ENCODE measurements at regions not wholly inside any gene's neighbourhood (a gene's known extent, or its start where the extent isn't known, plus 50 kb on each side); places are given as distances from the start of the nearest gene placed in this dataset.

- Histone ChIP-seq H3K4me1 (ENCODE audit: control extremely low read depth in 1 of 4, control insufficient read depth in 4 of 4, insufficient read depth in 4 of 4, low read length in 3 of 4) (no peaks in the 10 kb centered on the region), H3K27me3 (replicated peaks in 2 of 5; ENCODE audit: control insufficient read depth in 4 of 5, insufficient read depth in 5 of 5, low read length in 4 of 5) (no peaks in the 10 kb centered on the region), H3K27ac (ENCODE audit: insufficient read depth in 1 of 2, low read depth in 1 of 2, low read length in 2 of 2, poor library complexity in 1 of 2, severe bottlenecking in 2 of 2) (no peak overlapping the region), H3K9me3 (ENCODE audit: control extremely low read depth in 1 of 5, control insufficient read depth in 4 of 5, insufficient read depth in 2 of 5, low read depth in 1 of 5, low read length in 4 of 5) (peaks cover 0 to 4% (median 1%) of the 10 kb centered on the region in 5 experiments), H3K36me3 (ENCODE audit: control insufficient read depth in 4 of 4, insufficient read depth in 4 of 4, low read length in 3 of 4) (peaks cover 0 to 1% (median 0%) of the 10 kb centered on the region in 4 experiments), H3K4me3 (ENCODE audit: control insufficient read depth in 1 of 7, extremely low read depth in 1 of 7, insufficient read depth in 4 of 7, low read depth in 2 of 7, low read length in 6 of 7) (no peak overlapping the region)
- ChIA-PET CTCF (no interaction called here), POLR2A (no interaction called here)
- WGBS (ENCODE audit: insufficient coverage) = no CpG with 5 or more reads among the region's 2 CpGs
- no peak for DNase-seq
These were observed 1784.7 kb downstream of the LRRC4C start for GRCh38 chr11:39674761-39675160.

DNA sequence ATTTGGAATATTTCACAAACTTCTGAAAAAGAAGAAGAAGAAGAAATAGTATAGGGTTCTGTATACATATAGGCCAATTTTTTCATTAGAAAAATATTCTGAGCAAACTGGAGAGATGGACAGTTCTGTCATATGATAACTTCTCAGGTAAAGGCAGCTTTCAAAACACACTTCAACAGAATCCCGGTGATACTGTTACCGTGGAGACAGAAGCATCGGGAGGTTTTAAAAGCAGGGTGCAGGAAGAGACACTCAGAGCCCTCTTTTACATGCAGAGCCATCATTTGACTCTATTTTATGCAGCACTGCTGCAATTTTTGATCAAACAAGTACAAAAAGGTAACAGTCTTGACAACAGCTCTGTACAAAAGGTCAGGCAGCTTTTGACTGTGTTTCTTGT is 1785.4 kb downstream of the LRRC4C start:
- DNase-seq = no peak
- Histone ChIP-seq H3K27me3 (replicated peaks in 2 of 5; ENCODE audit: control insufficient read depth in 4 of 5, insufficient read depth in 5 of 5, low read length in 4 of 5) (no peaks in the 10 kb centered on the region), H3K27ac (ENCODE audit: insufficient read depth in 1 of 2, low read depth in 1 of 2, low read length in 2 of 2, poor library complexity in 1 of 2, severe bottlenecking in 2 of 2) (no peak overlapping the region), H3K4me1 (ENCODE audit: control extremely low read depth in 1 of 4, control insufficient read depth in 4 of 4, insufficient read depth in 4 of 4, low read length in 3 of 4) (no peaks in the 10 kb centered on the region), H3K9me3 (ENCODE audit: control extremely low read depth in 1 of 5, control insufficient read depth in 4 of 5, insufficient read depth in 2 of 5, low read depth in 1 of 5, low read length in 4 of 5) (peaks cover 0 to 3% (median 0%) of the 10 kb centered on the region in 5 experiments), H3K36me3 (ENCODE audit: control insufficient read depth in 4 of 4, insufficient read depth in 4 of 4, low read length in 3 of 4) (no peaks in the 10 kb centered on the region), H3K4me3 (ENCODE audit: control insufficient read depth in 1 of 7, extremely low read depth in 1 of 7, insufficient read depth in 4 of 7, low read depth in 2 of 7, low read length in 6 of 7) (no peak overlapping the region)
- ChIA-PET POLR2A (no interaction called here), CTCF (no interaction called here)
- 100% methylated on average over 3 of the region's 3 CpGs for WGBS (ENCODE audit: insufficient coverage)

- Histone ChIP-seq H3K27me3 (replicated peaks in 2 of 5; ENCODE audit: control insufficient read depth in 4 of 5, insufficient read depth in 5 of 5, low read length in 4 of 5) (no peaks in the 10 kb centered on the region), H3K4me3 (ENCODE audit: control insufficient read depth in 1 of 7, extremely low read depth in 1 of 7, insufficient read depth in 4 of 7, low read depth in 2 of 7, low read length in 6 of 7) (no peak overlapping the region), H3K9me3 (ENCODE audit: control extremely low read depth in 1 of 5, control insufficient read depth in 4 of 5, insufficient read depth in 2 of 5, low read depth in 1 of 5, low read length in 4 of 5) (peaks cover 0 to 7% (median 5%) of the 10 kb centered on the region in 5 experiments), H3K4me1 (ENCODE audit: control extremely low read depth in 1 of 4, control insufficient read depth in 4 of 4, insufficient read depth in 4 of 4, low read length in 3 of 4) (no peaks in the 10 kb centered on the region), H3K36me3 (ENCODE audit: control insufficient read depth in 4 of 4, insufficient read depth in 4 of 4, low read length in 3 of 4) (peaks cover 0 to 2% (median 0%) of the 10 kb centered on the region in 4 experiments), H3K27ac (ENCODE audit: insufficient read depth in 1 of 2, low read depth in 1 of 2, low read length in 2 of 2, poor library complexity in 1 of 2, severe bottlenecking in 2 of 2) (no peak overlapping the region)
- no CpG with 5 or more reads among the region's 4 CpGs for WGBS (ENCODE audit: insufficient coverage)
- CTCF ChIA-PET = no interaction called here
- DNase-seq = no peak
- POLR2A ChIA-PET = no interaction called here
These were observed 1790.8 kb downstream of the LRRC4C start for GRCh38 chr11:39668640-39669039.

- H3K4me1 ChIP-seq (ENCODE audit: control extremely low read depth in 1 of 4, control insufficient read depth in 4 of 4, insufficient read depth in 4 of 4, low read length in 3 of 4) = no peaks in the 10 kb centered on the region
- POLR2A ChIA-PET = interaction anchor here (0.6 kb wide), 1 partner anchor 838 kb away, joined by 4 read pairs; no protein-coding TSS in a partner anchor
These were observed 1795.4 kb downstream of the LRRC4C start for GRCh38 chr11:39664023-39664422.

GRCh38 chr11:39661890-39662289 is 1797.6 kb downstream of the LRRC4C start:
- DNase-seq = no peak
- Histone ChIP-seq H3K9me3 (ENCODE audit: control extremely low read depth in 1 of 5, control insufficient read depth in 4 of 5, insufficient read depth in 2 of 5, low read depth in 1 of 5, low read length in 4 of 5) (peaks cover 0 to 13% (median 5%) of the 10 kb centered on the region in 5 experiments), H3K4me1 (ENCODE audit: control extremely low read depth in 1 of 4, control insufficient read depth in 4 of 4, insufficient read depth in 4 of 4, low read length in 3 of 4) (no peaks in the 10 kb centered on the region), H3K4me3 (ENCODE audit: control insufficient read depth in 1 of 7, extremely low read depth in 1 of 7, insufficient read depth in 4 of 7, low read depth in 2 of 7, low read length in 6 of 7) (no peak overlapping the region), H3K36me3 (ENCODE audit: control insufficient read depth in 4 of 4, insufficient read depth in 4 of 4, low read length in 3 of 4) (peaks cover 0 to 2% (median 0%) of the 10 kb centered on the region in 4 experiments), H3K27ac (ENCODE audit: insufficient read depth in 1 of 2, low read depth in 1 of 2, low read length in 2 of 2, poor library complexity in 1 of 2, severe bottlenecking in 2 of 2) (no peak overlapping the region), H3K27me3 (replicated peaks in 2 of 5; ENCODE audit: control insufficient read depth in 4 of 5, insufficient read depth in 5 of 5, low read length in 4 of 5) (no peaks in the 10 kb centered on the region)
- ChIA-PET POLR2A (no interaction called here), CTCF (no interaction called here)

More at GRCh38 chr11:39664023-39664422, 1795.4 kb downstream of the LRRC4C start:
- Histone ChIP-seq H3K27me3 (replicated peaks in 2 of 5; ENCODE audit: control insufficient read depth in 4 of 5, insufficient read depth in 5 of 5, low read length in 4 of 5) (no peaks in the 10 kb centered on the region), H3K4me3 (ENCODE audit: control insufficient read depth in 1 of 7, extremely low read depth in 1 of 7, insufficient read depth in 4 of 7, low read depth in 2 of 7, low read length in 6 of 7) (no peak overlapping the region), H3K9me3 (ENCODE audit: control extremely low read depth in 1 of 5, control insufficient read depth in 4 of 5, insufficient read depth in 2 of 5, low read depth in 1 of 5, low read length in 4 of 5) (peaks cover 0 to 13% (median 5%) of the 10 kb centered on the region in 5 experiments), H3K36me3 (ENCODE audit: control insufficient read depth in 4 of 4, insufficient read depth in 4 of 4, low read length in 3 of 4) (peaks cover 0 to 2% (median 0%) of the 10 kb centered on the region in 4 experiments), H3K27ac (ENCODE audit: insufficient read depth in 1 of 2, low read depth in 1 of 2, low read length in 2 of 2, poor library complexity in 1 of 2, severe bottlenecking in 2 of 2) (no peak overlapping the region)
- DNase-seq = no peak
- CTCF ChIA-PET = no interaction called here
- WGBS (ENCODE audit: insufficient coverage) = 99% methylated on average over 6 of the region's 6 CpGs

DNA sequence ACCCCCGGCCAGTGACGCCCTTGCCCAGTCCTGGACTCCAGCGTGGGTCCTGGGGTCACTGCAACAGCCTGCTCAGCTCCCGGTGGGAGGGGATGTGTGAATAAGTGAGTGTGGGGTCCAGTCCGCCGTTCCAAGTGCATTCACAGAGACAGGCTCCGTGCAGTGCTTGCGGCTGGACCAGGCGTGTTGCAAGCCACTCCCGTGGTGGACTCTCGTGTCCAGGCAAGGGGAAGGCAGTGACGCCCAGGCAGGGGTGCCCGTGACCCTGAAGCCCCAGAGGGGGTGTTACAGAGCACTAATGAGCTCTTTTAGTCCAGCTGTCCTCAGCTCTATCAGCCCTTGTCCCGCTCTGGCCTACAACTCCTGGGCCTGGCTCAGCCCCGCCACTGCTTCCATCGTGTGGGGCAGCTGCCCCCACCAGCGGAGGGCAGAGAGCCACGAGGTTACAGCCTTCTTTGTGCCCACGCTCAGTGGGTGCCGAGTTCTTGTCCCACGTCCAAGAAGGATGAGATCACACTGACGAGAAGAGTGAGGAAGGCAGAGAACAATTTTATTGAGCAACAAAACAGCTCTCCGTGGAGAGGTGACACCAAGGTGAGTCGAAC is 1807.5 kb downstream of the LRRC4C start:
- Histone ChIP-seq H3K4me3 (ENCODE audit: control insufficient read depth in 1 of 7, extremely low read depth in 1 of 7, insufficient read depth in 4 of 7, low read depth in 2 of 7, low read length in 6 of 7) (no peak overlapping the region), H3K27ac (ENCODE audit: insufficient read depth in 1 of 2, low read depth in 1 of 2, low read length in 2 of 2, poor library complexity in 1 of 2, severe bottlenecking in 2 of 2) (no peak overlapping the region), H3K9me3 (ENCODE audit: control extremely low read depth in 1 of 5, control insufficient read depth in 4 of 5, insufficient read depth in 2 of 5, low read depth in 1 of 5, low read length in 4 of 5) (no peaks in the 10 kb centered on the region), H3K36me3 (ENCODE audit: control insufficient read depth in 4 of 4, insufficient read depth in 4 of 4, low read length in 3 of 4) (no peaks in the 10 kb centered on the region), H3K27me3 (replicated peaks in 2 of 5; ENCODE audit: control insufficient read depth in 4 of 5, insufficient read depth in 5 of 5, low read length in 4 of 5) (no peaks in the 10 kb centered on the region), H3K4me1 (ENCODE audit: control extremely low read depth in 1 of 4, control insufficient read depth in 4 of 4, insufficient read depth in 4 of 4, low read length in 3 of 4) (no peaks in the 10 kb centered on the region)
- 99% methylated on average over 21 of the region's 24 CpGs for WGBS (ENCODE audit: insufficient coverage)
- CTCF ChIA-PET = no interaction called here
- DNase-seq = no peak
- POLR2A ChIA-PET = no interaction called here

DNA sequence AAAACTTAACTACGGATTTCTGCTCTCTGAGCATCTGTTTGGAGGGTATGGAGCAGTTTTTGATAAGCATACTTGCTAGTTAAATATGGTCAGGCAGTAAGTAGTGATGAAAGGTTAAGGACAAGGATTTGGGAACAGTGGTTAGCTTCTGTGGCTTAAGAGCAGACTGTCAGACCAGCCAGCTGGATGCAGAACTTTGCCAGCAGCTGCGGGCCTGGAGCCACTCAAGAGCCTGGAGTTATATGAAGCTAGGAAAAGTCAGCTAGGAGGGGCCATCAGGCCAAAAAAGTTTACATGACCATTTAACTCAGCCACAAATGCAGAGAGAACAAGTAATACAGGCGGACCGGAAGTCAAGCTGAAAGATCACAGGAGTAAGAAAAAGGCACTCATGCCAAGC is 1817.7 kb downstream of the LRRC4C start:
- Histone ChIP-seq H3K27me3 (replicated peaks in 2 of 5; ENCODE audit: control insufficient read depth in 4 of 5, insufficient read depth in 5 of 5, low read length in 4 of 5) (no peaks in the 10 kb centered on the region), H3K4me3 (ENCODE audit: control insufficient read depth in 1 of 7, extremely low read depth in 1 of 7, insufficient read depth in 4 of 7, low read depth in 2 of 7, low read length in 6 of 7) (no peak overlapping the region), H3K27ac (ENCODE audit: insufficient read depth in 1 of 2, low read depth in 1 of 2, low read length in 2 of 2, poor library complexity in 1 of 2, severe bottlenecking in 2 of 2) (no peak overlapping the region), H3K36me3 (ENCODE audit: control insufficient read depth in 4 of 4, insufficient read depth in 4 of 4, low read length in 3 of 4) (no peaks in the 10 kb centered on the region), H3K9me3 (ENCODE audit: control extremely low read depth in 1 of 5, control insufficient read depth in 4 of 5, insufficient read depth in 2 of 5, low read depth in 1 of 5, low read length in 4 of 5) (peaks cover 0 to 5% (median 0%) of the 10 kb centered on the region in 5 experiments), H3K4me1 (ENCODE audit: control extremely low read depth in 1 of 4, control insufficient read depth in 4 of 4, insufficient read depth in 4 of 4, low read length in 3 of 4) (no peaks in the 10 kb centered on the region)
- no peak for DNase-seq
- ChIA-PET CTCF (no interaction called here), POLR2A (no interaction called here)
- WGBS (ENCODE audit: insufficient coverage) = 100% methylated on average over 3 of the region's 4 CpGs

Data from common myeloid progenitor, CD34-positive (primary cell).